ENCODE measurements at regions not wholly inside any gene's neighbourhood (a gene's known extent, or its start where the extent isn't known, plus 50 kb on each side); places are given as distances from the start of the nearest gene placed in this dataset.

DNA sequence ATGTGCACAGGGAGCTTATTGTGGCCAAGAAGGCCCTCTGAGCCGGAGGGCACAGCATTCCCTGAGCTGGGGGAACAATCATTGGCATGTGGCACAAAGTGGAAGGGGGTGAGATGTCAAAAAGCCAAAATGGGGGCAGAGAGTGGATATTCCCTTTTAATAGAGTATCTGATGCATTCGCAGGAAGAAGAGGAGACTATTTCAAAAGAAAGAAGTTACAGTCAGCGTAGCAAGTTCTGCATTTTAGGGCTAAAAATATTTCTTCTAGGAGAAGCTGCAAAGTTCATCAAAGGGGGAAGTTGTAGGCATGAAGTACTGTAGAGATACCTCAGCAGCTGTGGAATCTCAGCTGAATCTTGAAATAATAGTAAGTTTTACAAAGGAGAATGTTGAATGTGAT lies 136.0 kb upstream of the WDR11 start:
- Mint-ChIP-seq H3K4me3 (ENCODE audit: unreplicated experiment) (no peak overlapping the region), H3K9me3 (ENCODE audit: low read depth) (peaks cover 4% of the 10 kb centered on the region), H3K27me3 (ENCODE audit: low read depth) (no peaks in the 10 kb centered on the region), H3K4me1 (ENCODE audit: low read depth) (no peaks in the 10 kb centered on the region), H3K36me3 (ENCODE audit: low read depth) (no peaks in the 10 kb centered on the region), H3K27ac (ENCODE audit: unreplicated experiment) (no peak overlapping the region)
- no peak for DNase-seq (ENCODE audit: low spot score)
- TF ChIP-seq, protein P1, sequence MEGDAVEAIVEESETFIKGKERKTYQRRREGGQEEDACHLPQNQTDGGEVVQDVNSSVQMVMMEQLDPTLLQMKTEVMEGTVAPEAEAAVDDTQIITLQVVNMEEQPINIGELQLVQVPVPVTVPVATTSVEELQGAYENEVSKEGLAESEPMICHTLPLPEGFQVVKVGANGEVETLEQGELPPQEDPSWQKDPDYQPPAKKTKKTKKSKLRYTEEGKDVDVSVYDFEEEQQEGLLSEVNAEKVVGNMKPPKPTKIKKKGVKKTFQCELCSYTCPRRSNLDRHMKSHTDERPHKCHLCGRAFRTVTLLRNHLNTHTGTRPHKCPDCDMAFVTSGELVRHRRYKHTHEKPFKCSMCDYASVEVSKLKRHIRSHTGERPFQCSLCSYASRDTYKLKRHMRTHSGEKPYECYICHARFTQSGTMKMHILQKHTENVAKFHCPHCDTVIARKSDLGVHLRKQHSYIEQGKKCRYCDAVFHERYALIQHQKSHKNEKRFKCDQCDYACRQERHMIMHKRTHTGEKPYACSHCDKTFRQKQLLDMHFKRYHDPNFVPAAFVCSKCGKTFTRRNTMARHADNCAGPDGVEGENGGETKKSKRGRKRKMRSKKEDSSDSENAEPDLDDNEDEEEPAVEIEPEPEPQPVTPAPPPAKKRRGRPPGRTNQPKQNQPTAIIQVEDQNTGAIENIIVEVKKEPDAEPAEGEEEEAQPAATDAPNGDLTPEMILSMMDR (IDR thresholded peaks at IDR 0.05) = no peak

DNA sequence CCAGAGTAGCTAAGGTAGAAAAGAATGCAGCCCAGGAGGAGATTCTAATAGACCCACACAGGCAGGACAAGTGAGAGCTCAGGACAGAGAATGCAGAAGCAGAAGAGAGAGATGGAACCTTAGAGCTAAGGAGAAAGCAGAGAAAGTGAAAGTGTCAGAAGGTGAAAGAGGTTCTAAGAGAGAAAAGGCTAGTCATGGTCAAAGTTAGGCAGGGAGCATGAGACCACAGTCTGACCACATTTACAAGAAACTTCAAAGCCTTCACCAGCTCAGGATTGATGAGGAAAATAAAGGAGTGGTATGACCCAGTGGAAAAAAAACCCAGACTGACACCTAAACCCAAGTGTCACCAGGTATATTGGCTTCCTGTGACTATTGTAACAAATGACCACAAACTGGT lies 131.8 kb upstream of the WDR11 start:
- peaks cover 4% of the 10 kb centered on the region for H3K9me3 Mint-ChIP-seq (ENCODE audit: low read depth)

DNA sequence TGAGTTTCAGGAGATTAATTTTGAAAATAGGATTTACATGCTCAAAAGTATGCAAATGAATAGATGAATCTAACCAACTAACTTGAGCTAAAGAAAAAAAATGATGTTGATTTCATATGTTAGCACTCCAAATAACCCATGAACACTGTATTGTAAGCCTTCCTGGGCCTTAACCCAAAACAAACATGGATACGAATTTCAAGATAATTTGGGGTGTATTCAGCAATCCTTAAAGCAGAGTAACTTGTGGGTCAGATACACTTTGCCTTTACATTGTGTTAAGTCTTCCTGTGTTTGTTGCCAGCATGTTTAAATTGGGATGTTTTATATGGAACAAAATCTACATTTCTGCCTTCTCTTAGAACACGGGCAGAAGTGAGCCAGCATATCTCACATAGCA lies 124.2 kb upstream of the WDR11 start:
- Mint-ChIP-seq H3K4me1 (ENCODE audit: low read depth) (no peaks in the 10 kb centered on the region), H3K27ac (ENCODE audit: unreplicated experiment) (no peak overlapping the region), H3K27me3 (ENCODE audit: low read depth) (peaks cover 5% of the 10 kb centered on the region), H3K36me3 (ENCODE audit: low read depth) (no peaks in the 10 kb centered on the region), H3K9me3 (ENCODE audit: low read depth) (no peaks in the 10 kb centered on the region), H3K4me3 (ENCODE audit: unreplicated experiment) (no peak overlapping the region)
- TF ChIP-seq, protein P1 (IDR thresholded peaks at IDR 0.05) = no peak
- DNase-seq (ENCODE audit: low spot score) = no peak

More for the DNA sequence above, 131.8 kb upstream of the WDR11 start:
- no peaks in the 10 kb centered on the region for H3K36me3 Mint-ChIP-seq (ENCODE audit: low read depth)
- DNase-seq (ENCODE audit: low spot score) = no peak
- H3K27ac Mint-ChIP-seq (ENCODE audit: unreplicated experiment) = no peak overlapping the region
- no peaks in the 10 kb centered on the region for H3K4me1 Mint-ChIP-seq (ENCODE audit: low read depth)
- H3K4me3 Mint-ChIP-seq (ENCODE audit: unreplicated experiment) = no peak overlapping the region
- TF ChIP-seq, protein P1 (IDR thresholded peaks at IDR 0.05) = no peak
- H3K27me3 Mint-ChIP-seq (ENCODE audit: low read depth) = no peaks in the 10 kb centered on the region

DNA sequence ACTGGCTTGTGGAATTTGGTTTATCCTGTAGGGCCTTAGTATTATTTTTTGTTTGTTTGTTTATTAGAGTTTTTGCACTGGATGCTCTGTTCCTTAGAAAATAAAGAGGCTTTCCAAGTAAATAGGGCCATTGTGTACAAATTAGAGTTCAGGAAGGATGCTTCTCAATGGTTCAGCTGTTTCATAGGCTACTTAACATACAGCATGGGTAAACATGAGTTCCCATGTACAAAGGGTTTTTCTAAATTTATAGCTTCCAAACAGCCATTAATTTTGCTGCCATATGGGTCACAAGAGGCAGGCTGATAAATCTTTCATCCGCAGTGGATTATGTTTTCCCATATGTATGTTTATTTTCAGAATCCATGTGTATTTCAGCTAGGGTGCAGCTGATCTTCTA lies 121.6 kb upstream of the WDR11 start:
- H3K36me3 Mint-ChIP-seq (ENCODE audit: low read depth) = no peaks in the 10 kb centered on the region
- no peaks in the 10 kb centered on the region for H3K4me1 Mint-ChIP-seq (ENCODE audit: low read depth)
- H3K27ac Mint-ChIP-seq (ENCODE audit: unreplicated experiment) = no peak overlapping the region
- no peak for DNase-seq (ENCODE audit: low spot score)
- no peak overlapping the region for H3K4me3 Mint-ChIP-seq (ENCODE audit: unreplicated experiment)
- H3K9me3 Mint-ChIP-seq (ENCODE audit: low read depth) = no peaks in the 10 kb centered on the region
- H3K27me3 Mint-ChIP-seq (ENCODE audit: low read depth) = peaks cover 5% of the 10 kb centered on the region
- TF ChIP-seq, protein P1 (IDR thresholded peaks at IDR 0.05) = no peak

DNA sequence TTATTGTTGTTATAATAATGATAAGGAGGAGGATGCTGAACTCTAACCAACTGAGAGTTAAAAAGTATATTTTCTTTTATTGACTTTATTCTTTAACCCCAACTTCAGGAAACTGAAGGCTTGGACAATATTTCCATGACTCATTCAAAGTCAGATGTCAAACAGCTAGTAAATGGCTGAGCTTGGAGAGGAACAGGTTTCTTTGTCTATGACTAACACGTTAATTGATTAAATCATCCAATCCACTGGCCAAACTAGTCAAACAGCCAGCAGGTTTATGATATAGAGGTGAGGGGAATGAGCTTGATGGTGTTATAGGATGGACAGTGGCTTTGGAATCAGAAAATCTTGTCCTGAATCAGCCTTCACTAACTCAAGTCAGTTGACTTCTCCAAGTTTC lies 119.1 kb upstream of the WDR11 start:
- H3K4me3 Mint-ChIP-seq (ENCODE audit: unreplicated experiment) = no peak overlapping the region
- no peak for DNase-seq (ENCODE audit: low spot score)
- no peak overlapping the region for H3K27ac Mint-ChIP-seq (ENCODE audit: unreplicated experiment)

More for the DNA sequence above, 119.1 kb upstream of the WDR11 start:
- no peaks in the 10 kb centered on the region for H3K9me3 Mint-ChIP-seq (ENCODE audit: low read depth)
- TF ChIP-seq, protein P1 (IDR thresholded peaks at IDR 0.05) = no peak
- H3K4me1 Mint-ChIP-seq (ENCODE audit: low read depth) = no peaks in the 10 kb centered on the region
- no peaks in the 10 kb centered on the region for H3K36me3 Mint-ChIP-seq (ENCODE audit: low read depth)
- H3K27me3 Mint-ChIP-seq (ENCODE audit: low read depth) = peaks cover 10% of the 10 kb centered on the region
